ENCODE measurements at regions not wholly inside any gene's neighbourhood (a gene's known extent, or its start where the extent isn't known, plus 50 kb on each side); places are given as distances from the start of the nearest gene placed in this dataset.

DNA sequence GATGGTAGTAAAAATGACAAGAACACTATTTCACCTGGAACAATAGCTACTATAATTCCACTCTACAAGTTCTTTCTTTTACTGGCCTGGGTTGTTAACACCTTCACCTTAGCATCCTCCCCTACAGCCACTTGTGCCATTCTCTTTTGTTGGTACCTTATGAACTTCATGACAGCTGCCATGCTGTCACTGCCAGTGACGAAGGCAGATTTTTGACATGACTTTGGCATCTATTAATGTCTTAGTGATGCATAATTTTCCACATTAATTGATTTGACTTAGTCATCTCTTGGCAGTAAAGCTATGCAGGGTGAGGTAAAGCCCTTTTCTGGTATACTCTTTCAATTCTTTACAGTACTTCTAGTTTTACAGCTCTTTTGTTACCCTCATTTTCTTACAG, 207.9 kb downstream of the TANC2 start:
- no peak for TF ChIP-seq SUPT5H (IDR thresholded peaks at IDR 0.05)
- no peak for TF ChIP-seq BHLHE40 (IDR thresholded peaks at IDR 0.05; ENCODE audit: low read length)
- TF ChIP-seq, protein P1, sequence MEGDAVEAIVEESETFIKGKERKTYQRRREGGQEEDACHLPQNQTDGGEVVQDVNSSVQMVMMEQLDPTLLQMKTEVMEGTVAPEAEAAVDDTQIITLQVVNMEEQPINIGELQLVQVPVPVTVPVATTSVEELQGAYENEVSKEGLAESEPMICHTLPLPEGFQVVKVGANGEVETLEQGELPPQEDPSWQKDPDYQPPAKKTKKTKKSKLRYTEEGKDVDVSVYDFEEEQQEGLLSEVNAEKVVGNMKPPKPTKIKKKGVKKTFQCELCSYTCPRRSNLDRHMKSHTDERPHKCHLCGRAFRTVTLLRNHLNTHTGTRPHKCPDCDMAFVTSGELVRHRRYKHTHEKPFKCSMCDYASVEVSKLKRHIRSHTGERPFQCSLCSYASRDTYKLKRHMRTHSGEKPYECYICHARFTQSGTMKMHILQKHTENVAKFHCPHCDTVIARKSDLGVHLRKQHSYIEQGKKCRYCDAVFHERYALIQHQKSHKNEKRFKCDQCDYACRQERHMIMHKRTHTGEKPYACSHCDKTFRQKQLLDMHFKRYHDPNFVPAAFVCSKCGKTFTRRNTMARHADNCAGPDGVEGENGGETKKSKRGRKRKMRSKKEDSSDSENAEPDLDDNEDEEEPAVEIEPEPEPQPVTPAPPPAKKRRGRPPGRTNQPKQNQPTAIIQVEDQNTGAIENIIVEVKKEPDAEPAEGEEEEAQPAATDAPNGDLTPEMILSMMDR (IDR thresholded peaks at IDR 0.05 in 2 of 3, conservative IDR thresholded peaks at IDR 0.05 in 1 of 3; ENCODE audit: insufficient read depth in 2 of 3, low read depth in 1 of 3, low read length in 3 of 3), result no peak
- no peak for TF ChIP-seq PHF8 (IDR thresholded peaks at IDR 0.05; ENCODE audit: borderline replicate concordance, low read length)
